NCI-H2227 treated with DMSO at 0.1 percent for 48 hours (cell line): ENCODE measurements at regions not wholly inside any gene's neighbourhood (a gene's known extent, or its start where the extent isn't known, plus 50 kb on each side); places are given as distances from the start of the nearest gene placed in this dataset.

Experiments
- DNase-seq: peaks from one replicate; lab custom pipeline; 2025; lab: John Stamatoyannopoulos, UW

DNA sequence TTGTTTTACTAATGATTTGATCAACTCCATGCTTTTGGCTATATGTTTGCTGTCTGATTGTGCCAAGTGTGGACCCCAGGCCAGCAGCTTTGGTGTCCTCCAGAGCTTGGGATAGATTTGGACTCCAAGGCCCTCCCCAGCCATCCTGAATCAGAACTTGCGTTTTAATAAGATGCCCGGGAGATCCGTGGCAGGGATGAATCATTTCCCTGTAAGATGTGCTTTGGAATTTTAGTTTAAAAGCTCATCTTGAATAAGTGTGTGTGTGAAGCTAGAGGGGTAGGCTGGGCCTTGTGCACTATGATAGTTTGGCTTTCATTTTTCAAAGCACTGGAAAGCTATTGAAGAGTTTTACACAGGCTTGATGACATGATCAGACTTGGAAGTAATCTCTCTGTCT lies 66.2 kb upstream of the SDK1 start:
- no peak for DNase-seq

- DNase-seq = no peak
These were observed 65.7 kb upstream of the SDK1 start for GRCh38 chr7:3235322-3235721.

- DNase-seq = no peak
These were observed 64.8 kb upstream of the SDK1 start for GRCh38 chr7:3236268-3236667.

DNA sequence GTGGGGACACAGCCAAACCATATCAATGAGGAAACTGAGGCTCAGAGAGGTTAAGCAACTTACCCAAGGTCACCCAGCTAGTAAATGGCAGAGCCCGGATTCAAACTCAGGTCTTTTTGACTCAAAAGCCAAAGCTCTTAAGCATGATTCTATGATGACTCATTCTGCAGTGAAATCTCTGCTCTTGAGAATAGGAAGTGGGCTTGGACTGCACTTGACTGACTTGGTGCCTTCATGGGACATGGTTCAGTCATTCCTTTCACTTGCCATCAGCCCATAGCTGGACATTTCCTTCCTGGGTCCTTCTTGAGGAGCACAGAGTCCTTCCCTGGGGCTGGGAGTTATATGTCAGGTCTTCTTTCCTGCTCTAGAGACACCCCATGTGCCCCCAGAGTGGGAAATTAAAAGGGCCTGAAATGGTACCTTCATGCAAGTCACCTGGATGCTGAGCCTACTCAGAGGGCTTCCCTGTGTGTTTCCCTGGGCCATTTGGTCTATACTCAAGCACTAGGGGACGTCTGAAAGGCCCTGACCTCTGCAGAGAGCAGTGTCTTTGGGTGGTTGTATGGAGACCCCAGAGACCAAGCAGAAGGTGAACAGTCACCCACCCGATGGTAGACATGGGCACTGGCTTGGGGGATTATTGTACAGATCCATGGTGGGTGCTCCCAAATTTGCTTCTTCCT lies 62.4 kb upstream of the SDK1 start:
- no peak for DNase-seq

GRCh38 chr7:3239291-3239691 lies 61.8 kb upstream of the SDK1 start:
- DNase-seq = no peak

GRCh38 chr7:3240826-3241430 lies 60.1 kb upstream of the SDK1 start:
- DNase-seq = no peak

GRCh38 chr7:3241686-3242258 lies 59.3 kb upstream of the SDK1 start:
- no peak for DNase-seq

DNA sequence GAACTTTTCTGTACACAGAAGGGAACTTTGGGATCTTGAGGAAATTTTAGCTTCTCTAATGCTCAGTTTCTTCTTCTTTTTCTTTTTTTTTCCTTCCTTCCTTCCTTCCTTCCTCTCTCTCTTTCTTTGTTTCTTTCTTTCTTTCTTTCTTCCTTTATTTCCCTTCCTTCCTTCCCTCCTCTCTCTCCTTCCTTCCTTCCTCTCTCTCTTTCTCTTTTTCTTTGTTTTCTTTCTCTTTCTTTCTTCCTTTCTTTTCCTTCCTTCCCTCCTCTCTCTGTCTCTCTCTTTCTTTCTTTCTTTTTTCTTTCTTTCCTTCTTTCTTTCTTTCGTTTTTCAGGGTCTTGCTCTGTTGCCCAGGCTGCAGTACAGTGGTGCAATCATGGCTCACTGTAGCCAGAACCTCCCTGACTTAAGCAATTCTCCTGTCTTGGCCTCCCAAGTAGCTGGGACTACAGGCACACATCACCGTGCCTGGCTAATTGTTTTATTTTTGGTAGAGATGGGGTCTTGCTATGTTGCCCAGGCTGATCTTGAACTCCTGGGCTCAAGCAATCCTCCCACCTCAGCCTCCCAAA lies 58.6 kb upstream of the SDK1 start:
- no peak for DNase-seq

DNA sequence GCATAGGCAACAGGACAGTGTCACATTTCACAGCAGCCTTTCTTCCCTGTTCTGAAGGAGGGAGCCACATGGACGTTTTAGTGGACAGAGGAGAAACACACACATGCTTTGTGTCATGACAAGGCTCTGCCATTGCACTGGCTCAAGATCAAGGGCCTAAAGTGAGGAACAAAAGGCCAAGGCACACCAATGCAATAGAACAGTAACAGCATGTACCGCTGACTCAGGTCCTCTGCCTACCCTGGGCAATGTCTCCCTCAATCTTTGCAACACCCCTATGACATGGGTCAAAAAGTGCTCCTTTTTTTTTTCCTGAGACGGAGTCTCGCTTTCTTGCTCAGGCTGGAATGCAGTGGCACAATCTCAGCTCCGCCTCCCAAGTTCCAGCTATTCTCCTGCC lies 57.8 kb upstream of the SDK1 start:
- DNase-seq = no peak

DNA sequence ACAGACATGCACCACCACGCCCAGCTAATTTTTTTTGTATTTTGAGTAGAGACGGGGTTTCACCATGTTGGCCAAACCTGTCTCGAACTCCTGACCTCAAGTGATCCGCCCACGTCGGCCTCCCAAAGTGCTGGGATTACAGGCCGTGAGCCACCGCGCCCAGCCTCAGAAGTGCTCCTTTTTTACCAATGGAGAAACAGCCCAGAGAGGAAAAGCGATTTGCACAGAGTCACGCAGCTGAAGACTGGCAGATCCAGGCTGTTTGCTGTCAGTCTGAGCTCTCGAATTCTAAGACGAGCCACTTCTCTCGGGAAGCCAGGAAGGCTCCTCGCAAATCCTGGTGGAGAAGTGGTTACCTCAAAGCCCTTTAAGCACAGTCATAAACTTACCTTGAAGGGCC lies 57.4 kb upstream of the SDK1 start:
- no peak for DNase-seq

DNA sequence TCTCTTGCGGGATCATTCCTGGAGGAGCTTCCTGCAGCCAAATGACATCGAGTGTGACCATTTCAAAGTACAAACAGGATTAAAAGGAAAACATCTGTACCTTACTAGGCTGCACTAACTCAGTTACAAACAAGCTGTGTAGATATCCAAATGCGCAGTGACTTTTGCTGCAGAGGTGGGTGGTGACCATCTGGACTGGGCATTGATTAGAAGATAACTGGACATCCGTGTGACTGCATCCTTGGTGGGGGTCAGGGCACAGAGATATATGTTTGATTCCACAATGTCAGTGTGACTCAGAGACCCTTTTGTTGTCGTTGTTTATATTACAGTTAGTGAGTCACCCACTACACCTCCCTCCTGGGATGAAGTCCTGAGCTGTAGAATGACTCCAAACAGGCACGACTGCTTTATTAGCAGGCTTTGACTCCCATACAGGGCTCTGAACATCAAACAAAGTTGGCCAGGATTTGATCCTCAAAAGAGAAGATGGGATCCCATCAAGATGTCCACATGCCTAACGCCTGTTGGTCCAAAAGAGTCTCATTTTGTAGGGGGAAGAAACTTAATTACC lies 56.7 kb upstream of the SDK1 start:
- DNase-seq = no peak

- DNase-seq = no peak
These were observed 56.0 kb upstream of the SDK1 start for GRCh38 chr7:3245077-3245476.

- no peak for DNase-seq
These were observed 55.3 kb upstream of the SDK1 start for GRCh38 chr7:3245721-3246120.

DNA sequence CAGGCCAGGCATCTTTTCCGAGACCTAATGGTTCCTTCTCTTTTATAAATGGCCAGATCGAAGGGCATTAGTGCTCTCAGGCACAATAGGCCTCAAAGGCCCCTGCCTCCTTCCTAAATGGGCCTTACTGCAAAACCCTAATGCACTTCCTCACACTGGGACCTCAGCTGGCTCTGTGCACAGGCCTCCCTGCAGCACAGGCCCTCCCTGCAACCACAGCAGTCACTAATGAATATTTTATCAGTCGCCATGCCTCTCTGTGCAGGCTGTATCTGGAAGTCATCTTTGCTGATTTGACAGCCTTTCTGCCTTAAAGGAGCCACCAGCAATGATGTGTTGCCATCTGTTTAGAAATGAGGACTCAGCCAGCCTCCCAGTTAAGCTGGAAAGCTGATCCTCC lies 54.9 kb upstream of the SDK1 start:
- no peak for DNase-seq

- no peak for DNase-seq
These were observed 54.4 kb upstream of the SDK1 start for GRCh38 chr7:3246651-3247050.

DNA sequence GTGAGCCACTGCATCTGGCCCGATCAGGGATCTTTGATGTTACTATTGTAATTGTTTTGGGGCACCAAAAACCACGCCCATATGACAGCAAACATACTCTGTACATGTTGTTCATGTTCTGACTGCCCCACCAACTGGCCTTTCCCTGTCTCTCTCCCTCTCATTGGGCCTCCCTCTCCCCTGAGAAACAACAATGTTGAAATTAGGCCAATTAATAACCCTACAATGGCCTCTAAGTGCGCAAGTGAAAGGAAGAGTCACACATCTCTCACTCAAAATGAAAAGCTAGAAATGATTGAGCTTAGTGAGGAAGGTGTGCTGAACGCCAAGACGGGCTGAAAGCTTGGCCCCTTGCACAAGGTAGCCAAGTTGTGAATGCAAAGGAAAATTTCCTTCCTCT lies 50.3 kb upstream of the SDK1 start:
- no peak for DNase-seq
